ENCODE measurements at regions not wholly inside any gene's neighbourhood (a gene's known extent, or its start where the extent isn't known, plus 50 kb on each side); places are given as distances from the start of the nearest gene placed in this dataset.

GRCh38 chr13:105702441-105702840, 833.0 kb downstream of the EFNB2 start:
- Histone ChIP-seq H3K4me2 (no peak overlapping the region), H3K27me3 (ENCODE audit: insufficient read depth, low read depth) (no peaks in the 10 kb centered on the region), H3K27ac (no peak overlapping the region), H3K79me2 (ENCODE audit: insufficient read depth, low read depth) (no peaks in the 10 kb centered on the region), H3K36me3 (ENCODE audit: insufficient read depth) (no peaks in the 10 kb centered on the region), H3K4me3 (IDR thresholded peaks at IDR 0.05; ENCODE audit: insufficient read depth, low read depth, low read length) (no peak overlapping the region), H3K9ac (no peak overlapping the region), H3K4me1 (ENCODE audit: low read depth, poor library complexity, severe bottlenecking) (no peaks in the 10 kb centered on the region), H4K20me1 (ENCODE audit: insufficient read depth) (no peaks in the 10 kb centered on the region), H2AFZ (ENCODE audit: low read depth) (no peak overlapping the region)
- no peak for TF ChIP-seq CTCF (conservative IDR thresholded peaks at IDR 0.05; ENCODE audit: low read depth, low read length)

GRCh38 chr13:105692769-105693168, 842.7 kb downstream of the EFNB2 start:
- TF ChIP-seq CTCF (conservative IDR thresholded peaks at IDR 0.05; ENCODE audit: low read depth, low read length) = no peak
- Histone ChIP-seq H3K9ac (no peak overlapping the region), H4K20me1 (ENCODE audit: insufficient read depth) (no peaks in the 10 kb centered on the region), H3K4me3 (IDR thresholded peaks at IDR 0.05; ENCODE audit: insufficient read depth, low read depth, low read length) (no peak overlapping the region), H3K36me3 (ENCODE audit: insufficient read depth) (no peaks in the 10 kb centered on the region), H2AFZ (ENCODE audit: low read depth) (no peak overlapping the region), H3K27me3 (ENCODE audit: insufficient read depth, low read depth) (no peaks in the 10 kb centered on the region), H3K79me2 (ENCODE audit: insufficient read depth, low read depth) (no peaks in the 10 kb centered on the region), H3K4me1 (ENCODE audit: low read depth, poor library complexity, severe bottlenecking) (no peaks in the 10 kb centered on the region), H3K27ac (no peak overlapping the region), H3K4me2 (no peak overlapping the region)

GRCh38 chr13:105684216-105684615, 851.2 kb downstream of the EFNB2 start:
- Histone ChIP-seq H3K9ac (no peak overlapping the region), H2AFZ (ENCODE audit: low read depth) (no peak overlapping the region), H3K4me2 (no peak overlapping the region), H3K27me3 (ENCODE audit: insufficient read depth, low read depth) (no peaks in the 10 kb centered on the region), H3K79me2 (ENCODE audit: insufficient read depth, low read depth) (no peaks in the 10 kb centered on the region), H3K4me1 (ENCODE audit: low read depth, poor library complexity, severe bottlenecking) (no peaks in the 10 kb centered on the region), H4K20me1 (ENCODE audit: insufficient read depth) (no peaks in the 10 kb centered on the region), H3K36me3 (ENCODE audit: insufficient read depth) (no peaks in the 10 kb centered on the region), H3K27ac (no peak overlapping the region), H3K4me3 (IDR thresholded peaks at IDR 0.05; ENCODE audit: insufficient read depth, low read depth, low read length) (no peak overlapping the region)
- TF ChIP-seq CTCF (conservative IDR thresholded peaks at IDR 0.05; ENCODE audit: low read depth, low read length) = no peak

DNA sequence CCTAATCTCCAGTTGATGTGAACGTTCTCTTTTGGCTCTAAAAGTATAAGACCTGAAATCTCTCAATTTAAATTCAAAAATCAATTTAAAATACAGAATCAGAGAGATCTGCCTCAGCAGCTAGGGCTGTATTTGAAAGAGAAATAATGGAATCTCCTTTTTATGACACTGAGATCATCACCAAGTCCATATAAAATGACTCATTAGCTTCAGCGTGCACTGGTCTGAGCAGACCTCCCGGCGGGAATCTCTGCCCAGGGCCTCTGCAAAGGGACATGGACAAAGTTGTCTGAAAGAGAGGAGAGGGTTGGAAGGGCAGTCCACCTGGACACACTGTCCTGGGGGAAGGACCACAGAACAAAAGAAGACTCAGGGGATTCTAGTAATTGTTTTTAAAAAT, 855.6 kb downstream of the EFNB2 start:
- Histone ChIP-seq H3K36me3 (ENCODE audit: insufficient read depth) (no peaks in the 10 kb centered on the region), H3K4me2 (no peak overlapping the region), H3K27me3 (ENCODE audit: insufficient read depth, low read depth) (no peaks in the 10 kb centered on the region)

More for the DNA sequence above, 855.6 kb downstream of the EFNB2 start:
- H3K4me1 ChIP-seq (ENCODE audit: low read depth, poor library complexity, severe bottlenecking) = no peaks in the 10 kb centered on the region
- no peaks in the 10 kb centered on the region for H4K20me1 ChIP-seq (ENCODE audit: insufficient read depth)
- no peak overlapping the region for H3K27ac ChIP-seq
- H3K9ac ChIP-seq = no peak overlapping the region
- TF ChIP-seq CTCF (conservative IDR thresholded peaks at IDR 0.05; ENCODE audit: low read depth, low read length) = no peak
- H3K4me3 ChIP-seq (IDR thresholded peaks at IDR 0.05; ENCODE audit: insufficient read depth, low read depth, low read length) = no peak overlapping the region
- no peak overlapping the region for H2AFZ ChIP-seq (ENCODE audit: low read depth)
- H3K79me2 ChIP-seq (ENCODE audit: insufficient read depth, low read depth) = no peaks in the 10 kb centered on the region

All from KMS-11 (cell line).